ENCODE measurements at regions not wholly inside any gene's neighbourhood (a gene's known extent, or its start where the extent isn't known, plus 50 kb on each side); places are given as distances from the start of the nearest gene placed in this dataset.

DNA sequence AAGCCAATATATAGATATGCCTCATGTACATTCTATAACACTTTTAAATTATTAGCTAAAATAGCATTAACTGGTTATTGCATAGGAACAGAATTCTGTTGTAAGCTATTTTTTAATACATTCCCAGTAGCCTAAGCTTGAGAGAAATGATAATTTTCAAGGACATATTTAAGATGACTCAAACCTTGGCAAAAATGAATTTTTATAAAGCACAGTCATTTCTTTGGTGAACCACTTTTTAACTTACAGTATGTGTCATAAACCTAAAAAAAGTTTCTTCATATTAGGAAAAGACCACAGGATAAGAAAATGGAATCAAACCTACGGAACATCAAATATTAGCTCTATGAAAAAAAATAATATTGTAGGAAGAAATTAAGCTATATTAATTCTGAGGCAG, 986.3 kb downstream of the STIM2 start:
- DNase-seq (ENCODE audit: low spot score): no peak

DNA sequence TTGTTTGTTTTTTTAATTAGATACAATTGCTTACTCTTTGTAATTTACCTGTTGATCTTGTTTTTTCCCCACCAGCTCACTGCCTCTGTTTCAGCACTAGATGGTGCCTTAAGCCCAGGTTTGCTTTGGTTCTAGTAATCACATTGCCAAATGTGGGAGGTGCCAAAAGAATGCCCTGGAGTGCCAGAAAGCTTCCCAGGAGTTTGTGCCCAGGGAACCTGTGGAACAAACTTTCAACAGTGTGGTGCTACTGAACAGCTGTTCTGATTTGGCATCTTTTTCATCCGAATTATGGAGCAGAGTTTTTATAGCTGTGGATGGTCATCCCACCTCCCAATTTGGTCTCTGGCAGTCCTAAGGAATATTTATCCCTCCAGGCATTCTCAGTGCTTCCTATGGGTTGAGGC, 1000.7 kb downstream of the STIM2 start:
- DNase-seq (ENCODE audit: low spot score): no peak

DNA sequence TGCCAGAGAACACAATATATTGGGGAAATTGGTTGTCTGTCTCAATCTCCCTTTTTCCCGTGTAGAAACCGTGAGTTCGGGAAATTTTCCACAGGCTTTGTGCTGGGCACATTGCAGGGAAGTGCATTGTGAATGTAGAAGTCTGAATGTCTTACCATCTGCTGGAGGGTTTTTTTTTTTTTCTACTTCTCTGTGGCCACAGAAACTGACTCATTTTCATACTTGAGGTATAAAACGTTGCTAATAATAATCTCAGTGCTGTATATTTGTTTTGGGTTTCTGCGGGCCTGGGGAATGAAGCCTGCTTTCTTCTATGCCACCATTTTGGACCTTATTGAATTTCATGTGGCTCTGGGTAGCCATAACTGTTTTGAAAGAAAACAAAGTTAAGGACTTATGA, 1001.2 kb downstream of the STIM2 start:
- DNase-seq (ENCODE audit: low spot score): no peak

DNA sequence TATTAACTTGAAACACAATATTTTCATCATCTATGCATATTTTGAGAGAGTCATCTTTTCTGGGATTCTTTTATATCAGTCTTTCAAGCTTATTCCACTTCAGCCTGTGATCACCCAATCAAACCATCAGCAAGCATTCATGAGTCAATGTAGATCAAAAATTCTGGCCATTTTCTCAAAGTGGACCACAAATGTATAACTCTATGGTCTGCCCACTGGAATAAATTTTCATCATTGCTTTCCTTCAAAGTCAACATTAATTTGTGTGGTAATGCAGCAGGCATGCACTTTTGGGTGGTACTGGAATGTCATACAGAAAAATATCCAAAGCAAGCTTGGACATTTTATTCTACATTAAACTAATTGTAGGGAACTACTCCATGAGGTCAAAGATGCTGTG, 1013.0 kb downstream of the STIM2 start:
- no peak for DNase-seq (ENCODE audit: low spot score)

DNA sequence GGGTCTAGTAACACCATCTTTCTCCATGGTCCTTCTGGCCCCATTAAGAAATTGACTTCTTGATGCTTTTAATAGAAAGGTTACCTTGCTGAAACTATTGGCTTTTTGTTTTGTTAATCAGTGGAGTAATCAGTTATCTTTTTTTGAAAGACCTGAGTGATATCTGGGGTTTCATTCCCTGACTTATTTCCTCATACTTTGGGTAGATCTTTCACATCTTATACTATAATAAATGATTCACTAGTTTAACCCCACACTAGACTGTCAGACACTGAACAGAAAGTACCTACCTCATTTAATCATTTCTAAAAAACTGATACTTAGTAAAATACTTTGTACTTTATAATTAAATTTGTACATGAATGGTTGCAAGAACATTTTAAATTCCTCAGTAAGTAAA, 1021.1 kb downstream of the STIM2 start:
- no peak for DNase-seq (ENCODE audit: low spot score)

DNA sequence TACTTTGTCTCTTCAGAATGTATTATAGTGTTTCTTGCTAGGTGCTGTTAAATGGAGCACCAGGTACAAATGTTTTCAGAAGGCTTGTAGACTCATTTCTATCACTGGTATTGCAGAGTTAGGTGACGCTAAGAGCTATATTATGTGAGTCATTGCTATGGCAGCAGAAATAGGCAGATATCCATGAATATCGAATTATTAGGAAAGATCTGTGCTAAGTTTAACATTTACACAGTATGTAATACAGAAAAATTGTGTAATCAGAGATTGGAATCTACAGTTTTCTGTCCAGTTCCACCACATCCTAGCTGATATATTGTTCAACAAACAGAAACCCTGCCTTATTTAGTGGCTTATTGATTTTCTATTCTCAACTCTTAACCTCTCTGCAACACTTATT, 1025.5 kb downstream of the STIM2 start:
- DNase-seq (ENCODE audit: low spot score): no peak

DNA sequence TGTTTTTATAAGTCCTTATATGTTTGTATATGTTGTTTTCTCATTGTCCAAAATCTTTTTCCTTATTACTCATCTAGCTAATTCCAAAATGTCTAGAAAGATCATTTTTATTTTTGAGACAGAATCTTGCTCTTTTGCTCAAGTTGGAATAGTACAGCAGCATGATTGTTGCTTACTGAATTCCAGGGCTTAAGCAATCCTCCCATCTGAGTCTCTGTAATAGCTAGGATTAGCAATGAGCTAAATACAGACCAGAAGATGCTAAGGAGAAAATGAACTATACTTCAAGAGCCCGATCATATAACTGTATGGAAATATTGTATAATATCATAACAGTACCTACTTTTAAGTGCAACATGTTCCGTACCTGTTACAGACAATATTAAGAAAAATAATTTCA, 1027.0 kb downstream of the STIM2 start:
- no peak for DNase-seq (ENCODE audit: low spot score)

DNA sequence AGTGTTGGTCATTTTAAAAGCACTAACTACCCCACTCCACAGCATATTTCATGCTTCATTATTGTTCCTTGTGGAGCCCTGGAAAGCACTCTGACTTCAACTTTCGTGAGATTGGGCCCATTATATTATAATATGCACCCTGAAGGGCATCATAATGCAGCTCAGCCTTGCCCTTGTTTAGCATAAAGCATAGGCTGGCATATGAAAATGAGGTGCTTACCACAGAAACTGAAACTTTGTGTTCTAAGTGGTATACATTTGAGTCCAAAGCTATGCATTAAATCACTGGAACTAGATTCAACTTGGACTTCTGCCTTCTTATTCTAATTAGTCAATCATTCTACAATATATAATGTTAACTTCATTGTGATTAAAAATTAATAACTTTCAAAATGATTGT, 1027.9 kb downstream of the STIM2 start:
- no peak for DNase-seq (ENCODE audit: low spot score)

DNA sequence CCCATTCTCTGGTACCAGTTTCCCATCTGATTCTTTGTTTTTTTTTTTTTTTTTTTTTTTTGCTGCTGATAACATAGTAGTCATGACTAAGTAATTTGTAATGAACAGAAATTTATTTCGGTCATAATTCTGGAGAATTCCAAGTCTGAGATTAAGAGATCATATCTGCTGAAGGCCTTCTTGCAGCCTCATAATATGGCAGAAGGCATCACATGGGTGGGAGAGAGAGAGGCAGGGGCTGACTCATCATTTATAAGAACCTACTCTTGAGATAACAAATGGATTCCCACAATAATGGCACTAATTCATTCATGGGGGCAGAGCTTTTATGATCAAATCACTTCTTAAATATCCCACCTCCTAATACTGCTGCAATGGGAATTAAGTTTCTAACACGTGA, 1034.3 kb downstream of the STIM2 start:
- no peak for DNase-seq (ENCODE audit: low spot score)

DNA sequence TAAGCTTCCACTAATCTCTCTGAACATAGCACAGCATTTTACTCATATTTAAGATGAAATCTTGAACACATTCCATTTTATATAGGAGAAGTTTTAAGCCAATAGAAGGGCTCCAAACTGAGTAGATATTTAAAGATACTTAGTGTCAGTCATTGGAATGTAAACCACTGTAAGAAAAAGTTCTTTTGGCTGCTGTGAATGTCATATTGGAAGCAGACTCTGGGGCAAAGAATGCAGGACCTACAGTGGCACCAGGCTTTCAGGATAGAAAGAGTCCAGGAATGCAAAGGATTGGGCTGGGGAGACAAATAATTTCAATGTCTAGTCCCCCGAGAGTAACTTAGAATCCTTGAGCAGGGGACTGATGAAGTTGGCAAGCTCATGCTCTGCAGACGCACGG, 1047.7 kb downstream of the STIM2 start:
- no peak for DNase-seq (ENCODE audit: low spot score)

DNA sequence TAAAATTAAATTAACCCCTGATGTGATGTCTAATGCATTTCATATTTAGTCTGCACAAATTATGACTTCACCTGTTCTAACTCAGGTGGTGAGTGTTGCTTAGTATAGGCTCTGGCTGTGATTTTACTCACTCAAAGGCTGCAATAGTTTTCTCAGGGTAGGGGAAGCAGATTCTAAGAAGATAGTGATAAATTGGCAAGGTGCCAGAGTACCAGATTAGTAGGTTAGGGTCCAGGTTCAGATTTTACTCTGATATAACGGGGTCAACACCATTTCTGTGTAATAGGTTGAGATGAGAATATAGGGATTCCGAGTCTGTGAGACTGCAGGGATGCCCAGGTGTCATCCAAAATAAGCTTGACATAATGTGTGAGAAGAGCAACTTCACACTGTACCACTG, 1049.6 kb downstream of the STIM2 start:
- no peak for DNase-seq (ENCODE audit: low spot score)

DNA sequence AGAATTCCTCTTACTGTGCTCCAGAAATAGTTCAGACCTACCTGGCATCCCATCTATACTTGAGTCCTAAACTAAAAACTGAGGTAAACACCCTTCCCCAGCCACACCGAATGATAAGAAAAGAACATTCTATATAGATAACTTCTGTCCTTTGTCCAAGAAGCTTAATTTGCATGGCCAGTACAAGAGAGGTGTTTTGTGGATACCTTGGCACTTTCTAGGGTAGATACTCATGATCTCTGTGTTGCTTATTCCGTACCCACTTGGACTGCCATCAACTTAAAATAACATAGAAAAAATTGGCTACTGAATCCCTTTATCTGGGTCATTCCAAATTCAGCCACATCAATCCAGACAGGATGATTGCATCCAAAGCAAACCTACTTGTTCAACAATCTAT, 1050.4 kb downstream of the STIM2 start:
- DNase-seq (ENCODE audit: low spot score): no peak

DNA sequence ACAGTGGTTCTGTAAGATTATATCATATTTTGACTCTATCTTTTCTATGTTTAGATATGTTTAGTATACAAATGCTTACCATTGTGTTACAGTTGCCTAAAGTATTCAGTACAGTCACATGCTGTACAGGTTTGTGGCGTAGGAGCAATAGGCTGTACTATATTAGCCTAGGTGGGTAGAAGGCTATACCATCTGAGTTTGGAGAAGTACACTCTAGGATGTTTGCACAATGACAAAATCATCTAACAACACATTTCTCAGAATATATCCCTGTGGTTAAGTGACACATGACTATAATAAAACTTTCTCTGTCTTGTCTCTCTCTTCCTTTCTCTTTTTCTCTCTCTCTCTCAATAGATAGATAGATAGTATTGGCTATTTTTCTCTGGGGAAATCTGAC, 1053.1 kb downstream of the STIM2 start:
- DNase-seq (ENCODE audit: low spot score): no peak

DNA sequence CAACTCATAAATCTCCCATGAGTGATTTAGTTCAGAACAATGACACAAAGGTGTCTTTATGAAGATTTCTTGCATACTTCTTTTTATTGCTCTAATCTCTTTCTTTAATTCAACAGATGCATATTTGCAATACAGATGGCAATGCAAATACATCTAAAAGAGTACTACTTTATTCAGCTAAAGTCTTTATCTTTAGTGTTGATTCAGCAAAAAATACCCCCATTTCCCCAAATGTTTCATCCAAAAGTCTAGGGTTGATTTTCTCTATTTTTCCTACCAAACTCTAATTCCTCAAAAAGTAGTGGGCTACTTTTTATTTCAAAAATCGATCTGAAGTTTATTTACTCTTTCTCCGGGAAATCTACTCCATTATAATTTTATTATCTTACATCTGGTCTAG, 1055.2 kb downstream of the STIM2 start:
- DNase-seq (ENCODE audit: low spot score): no peak

DNA sequence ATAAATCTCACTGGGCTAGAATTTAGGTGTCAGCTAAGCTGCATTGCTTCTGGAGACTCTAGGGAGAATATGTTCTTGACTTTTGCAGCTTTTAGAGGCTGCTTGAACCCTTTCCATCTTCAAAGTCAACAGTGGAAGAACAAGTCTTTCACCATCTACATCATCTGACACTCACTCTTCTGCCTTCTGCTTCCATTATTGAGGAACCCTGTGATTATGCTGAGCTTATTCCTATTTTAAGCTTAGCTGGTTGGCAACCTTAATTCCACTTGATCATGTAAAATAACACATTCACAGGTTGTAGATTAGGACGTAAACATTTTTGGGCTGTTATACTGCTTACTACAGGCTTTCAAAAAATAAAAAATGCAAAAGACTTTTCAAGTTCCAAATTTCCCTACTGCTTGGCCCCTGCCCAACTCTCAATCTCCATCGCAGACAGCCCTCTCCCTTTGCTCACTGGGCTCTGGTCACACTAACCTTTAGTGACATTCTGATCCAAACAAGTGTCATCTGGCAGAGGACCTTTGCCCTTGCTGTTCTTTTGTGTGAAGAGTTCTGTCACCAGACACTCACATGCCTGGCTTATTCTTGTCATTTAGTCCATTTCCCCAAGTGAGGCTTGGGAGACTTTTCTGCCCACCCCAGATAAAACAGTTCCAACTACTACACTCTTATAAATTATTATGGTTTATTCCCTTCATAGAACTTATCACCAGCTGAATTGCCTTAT, 1056.0 kb downstream of the STIM2 start:
- no peak for DNase-seq (ENCODE audit: low spot score)

DNA sequence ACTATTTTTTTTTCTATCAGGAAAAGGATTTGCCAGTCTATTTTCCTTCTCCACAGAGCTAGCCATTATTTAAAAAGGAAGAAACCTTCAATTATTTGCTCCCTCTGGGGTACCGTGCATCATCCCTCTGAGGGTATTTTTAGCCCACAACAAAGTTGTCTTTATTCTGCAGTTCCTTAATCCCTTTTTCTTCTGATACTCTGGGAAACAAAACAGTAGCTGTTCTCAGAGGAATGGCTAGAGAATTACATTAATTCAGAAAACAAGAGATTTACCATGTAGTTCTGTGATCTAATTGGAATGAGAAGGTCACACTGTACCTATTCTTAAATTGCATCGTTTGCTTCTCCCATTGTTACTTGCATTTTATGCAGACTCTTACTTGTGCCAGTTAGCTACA, 1056.7 kb downstream of the STIM2 start:
- DNase-seq (ENCODE audit: low spot score): no peak

DNA sequence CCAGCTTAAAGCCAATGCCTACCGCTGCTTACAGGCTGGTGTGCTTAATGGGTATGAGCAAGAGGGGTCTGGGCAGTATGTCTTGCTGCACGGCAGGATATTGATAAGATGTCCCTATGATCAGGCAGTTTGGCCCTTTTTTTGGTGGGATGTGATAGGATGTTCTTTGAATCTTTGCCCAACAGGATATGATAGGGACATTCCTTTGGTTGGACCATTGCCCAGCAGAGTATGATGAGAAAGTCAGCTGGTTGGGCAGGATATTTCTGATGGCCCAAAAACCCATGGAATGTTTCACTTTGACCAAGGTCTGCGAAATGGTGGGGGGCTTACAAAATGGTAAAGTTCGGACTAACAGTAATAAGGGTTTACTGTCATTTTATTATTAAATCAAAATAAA, 1060.6 kb downstream of the STIM2 start:
- no peak for DNase-seq (ENCODE audit: low spot score)

DNA sequence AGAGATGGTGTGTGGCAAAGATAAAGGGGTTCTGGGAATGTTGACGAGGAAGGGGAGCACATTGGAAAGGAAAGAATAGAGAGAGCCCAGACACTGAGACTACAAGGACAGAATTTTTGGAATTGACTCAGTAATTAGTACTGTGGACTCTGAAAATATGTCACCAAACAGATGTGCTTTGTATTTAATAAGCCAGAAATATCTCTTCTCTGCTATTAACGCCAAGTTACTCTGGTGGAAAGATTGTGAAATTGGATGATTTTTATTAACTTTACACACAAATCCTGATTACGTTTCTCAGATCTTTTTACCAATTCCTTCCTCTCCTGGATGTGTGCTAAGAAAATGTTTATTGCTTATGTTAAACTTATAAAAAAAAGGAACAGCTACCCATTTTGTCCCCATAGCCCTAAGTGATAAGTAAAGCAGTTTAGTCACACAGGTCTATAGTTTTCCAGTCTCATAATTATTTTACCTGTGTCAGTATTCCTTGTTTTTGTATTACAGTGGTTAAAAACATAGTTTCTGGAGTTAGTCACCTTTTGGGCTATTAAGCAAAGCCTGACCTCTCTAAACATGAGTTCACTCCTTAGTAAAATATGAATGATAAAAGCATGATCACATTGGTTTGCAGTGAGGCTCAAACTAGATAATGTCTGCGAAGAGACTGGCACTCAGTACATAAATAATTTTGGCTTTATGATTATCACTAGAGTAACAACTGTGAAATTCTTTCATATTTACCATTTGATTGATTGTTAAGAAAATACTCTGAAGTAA, 1068.3 kb downstream of the STIM2 start:
- DNase-seq (ENCODE audit: low spot score): no peak

DNA sequence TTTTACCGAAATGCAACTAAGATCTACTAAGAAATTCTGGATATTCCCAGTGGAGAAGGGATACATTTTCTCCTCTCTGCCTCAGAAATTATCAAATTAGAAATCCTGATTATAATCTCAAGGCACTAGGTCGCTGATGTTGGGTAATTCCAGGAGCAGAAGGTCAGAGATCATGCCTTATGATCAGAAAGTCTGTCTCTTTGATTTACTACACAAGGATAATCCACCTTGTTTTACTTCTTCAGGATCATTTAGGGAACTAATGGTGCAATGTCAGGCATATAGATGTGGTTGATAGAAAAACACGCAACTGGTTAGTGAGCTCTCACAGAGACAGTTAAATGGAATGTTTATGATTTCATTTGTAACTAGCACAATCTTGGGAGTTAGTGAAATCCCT, 1069.7 kb downstream of the STIM2 start:
- DNase-seq (ENCODE audit: low spot score): no peak

DNA sequence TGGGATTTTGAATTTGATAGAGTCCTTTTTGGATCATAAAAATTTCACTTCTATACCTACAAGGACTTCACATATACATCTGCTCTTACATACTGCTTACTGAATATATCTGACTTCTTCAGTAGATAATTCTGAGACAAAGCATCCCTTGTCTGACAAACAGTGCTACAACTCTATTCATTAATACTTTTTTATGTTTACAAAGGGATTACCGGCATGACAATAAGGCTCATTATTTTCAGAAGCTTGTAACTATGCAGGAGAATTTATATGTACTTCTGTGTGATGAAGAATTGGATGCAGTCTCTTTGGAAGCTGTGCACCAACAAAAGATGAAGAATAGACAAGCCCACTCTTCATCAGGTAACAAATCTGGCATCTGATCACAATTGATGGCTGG, 1070.3 kb downstream of the STIM2 start:
- no peak for DNase-seq (ENCODE audit: low spot score)

DNA sequence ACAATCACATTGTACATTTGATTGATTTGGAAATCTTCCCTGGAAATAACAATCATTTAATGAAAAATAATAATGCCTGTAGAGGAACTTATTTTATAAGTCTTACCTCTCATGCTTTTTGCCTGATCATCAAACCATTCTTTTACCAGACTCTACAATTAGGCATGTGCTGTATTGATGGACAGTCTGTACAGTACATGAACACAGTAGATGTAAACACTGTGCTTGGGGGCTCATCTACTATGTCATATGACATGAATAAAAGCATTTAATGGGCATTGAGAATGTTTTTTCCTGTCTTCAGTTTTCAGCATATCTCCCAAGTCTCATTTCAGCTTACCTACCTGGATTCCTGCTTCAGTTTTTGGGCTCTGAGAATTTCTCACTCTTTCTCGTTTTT, 1070.9 kb downstream of the STIM2 start:
- no peak for DNase-seq (ENCODE audit: low spot score)

DNA sequence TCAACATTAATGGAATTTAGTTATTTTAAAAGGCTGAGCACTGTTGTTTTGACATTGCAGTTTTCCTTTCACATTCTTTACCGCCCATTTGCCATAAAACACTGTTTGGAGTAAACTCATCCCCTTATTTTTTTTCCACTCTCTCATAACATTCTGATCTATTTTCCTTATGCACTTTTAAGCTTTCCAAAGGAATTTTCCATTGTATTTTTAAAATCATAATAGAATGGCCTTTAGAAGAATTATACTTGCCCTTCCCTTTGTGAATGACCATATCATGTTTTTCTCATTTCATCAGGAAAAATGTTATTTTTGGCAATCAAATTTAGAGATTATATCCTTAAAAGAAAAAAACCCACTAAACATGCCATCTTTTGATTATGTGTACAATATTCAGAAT, 1074.2 kb downstream of the STIM2 start:
- no peak for DNase-seq (ENCODE audit: low spot score)

DNA sequence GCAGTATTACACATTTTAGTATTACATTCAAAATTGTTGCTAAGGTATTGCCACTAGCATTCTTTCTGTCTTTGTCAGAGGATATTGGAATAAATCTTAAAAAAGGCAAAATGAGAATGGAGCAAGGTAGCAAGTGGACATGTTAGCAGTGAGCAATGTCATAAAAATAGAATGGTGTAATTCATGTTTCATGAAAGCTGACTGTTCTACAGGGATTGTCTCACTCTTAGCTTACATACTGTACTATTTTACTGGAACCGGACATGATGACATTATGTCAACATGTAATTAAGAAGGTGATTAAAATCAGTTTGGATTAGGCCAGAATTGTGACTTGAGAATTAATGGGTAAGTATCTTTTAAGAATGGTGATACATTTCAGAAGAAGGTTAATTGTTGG, 1086.2 kb downstream of the STIM2 start:
- no peak for DNase-seq (ENCODE audit: low spot score)

DNA sequence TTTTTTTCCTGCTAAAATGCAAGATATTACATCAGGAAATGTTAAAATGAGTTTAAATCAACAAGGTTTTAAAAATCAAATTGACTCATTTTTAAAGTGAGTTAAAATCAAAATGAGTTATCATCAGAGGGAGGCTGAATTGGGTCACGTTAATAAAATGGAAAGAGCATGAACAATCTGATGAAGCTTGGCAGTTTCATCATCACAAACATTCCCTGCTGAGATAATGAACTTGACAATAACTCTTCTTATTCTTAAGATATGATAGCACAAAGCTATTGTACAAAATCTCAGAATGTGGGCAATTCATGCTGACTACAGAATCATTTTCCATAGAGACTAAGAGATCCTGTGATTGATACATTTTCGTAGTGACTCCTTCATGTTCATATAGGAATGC, 1086.7 kb downstream of the STIM2 start:
- no peak for DNase-seq (ENCODE audit: low spot score)
